Hypothalamus (tissue), 51 donors: ENCODE measurements at regions not wholly inside any gene's neighbourhood (a gene's known extent, or its start where the extent isn't known, plus 50 kb on each side); places are given as distances from the start of the nearest gene placed in this dataset.
"Not testable (repeated sequence)": the region's sequence is repeated elsewhere in the genome, so short reads cannot be mapped to it uniquely, and the experiment has no call there.

Experiments used
- DNase-seq, 51 donors: peaks; one replicate each; lab custom pipeline; 2025; lab: John Stamatoyannopoulos, UW

DNA sequence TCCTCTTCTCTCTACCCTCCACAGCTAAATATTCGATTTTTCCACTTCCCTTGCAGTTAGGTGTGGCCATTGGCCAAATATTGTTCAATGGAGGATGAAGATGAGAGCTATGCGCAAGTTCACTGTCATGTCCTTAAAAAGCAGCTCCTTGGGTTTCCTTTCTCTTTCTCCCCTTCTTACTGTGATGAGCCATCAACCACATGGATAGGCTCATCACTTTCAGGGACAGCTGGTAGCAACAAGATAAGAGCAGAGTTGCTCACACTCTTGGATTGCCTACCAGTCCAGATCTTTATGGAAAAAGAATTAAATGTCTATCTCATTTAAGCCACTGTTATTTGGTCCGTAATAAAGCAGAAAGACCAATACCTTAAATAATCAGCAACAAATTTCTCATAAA lies 377.0 kb downstream of the DDX10 start:
- no peak for DNase-seq

DNA sequence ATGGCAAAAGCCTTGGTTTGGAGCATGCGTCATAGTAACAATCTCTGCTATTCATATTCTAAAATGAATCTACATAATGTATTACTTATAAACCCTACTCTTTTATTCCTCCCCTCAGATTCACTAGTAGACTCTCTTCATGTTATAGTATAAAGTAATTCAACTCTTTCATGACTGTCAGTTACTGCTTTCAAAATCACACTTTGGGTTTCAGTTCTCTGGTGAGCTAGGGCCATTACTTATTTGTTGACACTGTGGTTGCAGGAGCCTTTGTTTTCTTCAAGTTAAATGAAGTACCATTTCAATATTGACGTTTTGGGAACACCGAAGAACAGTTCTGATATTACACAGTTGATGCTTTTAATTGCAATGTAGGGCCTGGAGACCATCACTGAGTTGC lies 378.4 kb downstream of the DDX10 start:
- no peak for DNase-seq

- no peak for DNase-seq
These were observed 375.6 kb upstream of the C11orf87 start for GRCh38 chr11:109046284-109046992.

GRCh38 chr11:109048098-109048497 lies 373.9 kb upstream of the C11orf87 start:
- no peak for DNase-seq

- DNase-seq: no peak
These were observed 370.8 kb upstream of the C11orf87 start for GRCh38 chr11:109051200-109051599.

DNA sequence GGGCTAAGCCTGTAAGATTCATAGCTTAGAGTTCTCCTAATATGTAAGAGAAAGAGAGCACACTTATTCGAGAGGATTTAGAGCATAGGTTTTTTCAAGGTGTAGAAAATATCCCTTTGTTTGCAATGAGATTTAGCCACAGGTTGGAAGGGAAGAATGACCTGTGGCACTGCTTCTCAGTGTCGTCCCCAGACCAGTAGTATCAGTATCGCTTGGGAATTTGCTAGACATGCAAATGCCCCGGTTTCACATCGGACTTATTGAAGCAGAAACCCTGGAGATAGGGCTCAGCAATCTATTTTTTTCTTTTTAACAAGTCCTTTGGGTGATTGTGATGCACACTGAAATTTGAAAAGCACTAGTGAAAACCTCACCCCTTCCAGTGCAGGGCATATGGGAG lies 362.6 kb upstream of the C11orf87 start:
- DNase-seq: no peak

- no peak for DNase-seq
These were observed 360.6 kb upstream of the C11orf87 start for GRCh38 chr11:109061394-109061793.

GRCh38 chr11:109062445-109062844 lies 359.5 kb upstream of the C11orf87 start:
- DNase-seq: no peak

GRCh38 chr11:109062871-109063270 lies 359.1 kb upstream of the C11orf87 start:
- DNase-seq: no peak

- DNase-seq: not testable (repeated sequence)
These were observed 357.2 kb upstream of the C11orf87 start for GRCh38 chr11:109064618-109065311.

- no peak for DNase-seq
These were observed 350.7 kb upstream of the C11orf87 start for GRCh38 chr11:109071262-109071661.

GRCh38 chr11:109071712-109072524 lies 350.1 kb upstream of the C11orf87 start:
- no peak for DNase-seq

DNA sequence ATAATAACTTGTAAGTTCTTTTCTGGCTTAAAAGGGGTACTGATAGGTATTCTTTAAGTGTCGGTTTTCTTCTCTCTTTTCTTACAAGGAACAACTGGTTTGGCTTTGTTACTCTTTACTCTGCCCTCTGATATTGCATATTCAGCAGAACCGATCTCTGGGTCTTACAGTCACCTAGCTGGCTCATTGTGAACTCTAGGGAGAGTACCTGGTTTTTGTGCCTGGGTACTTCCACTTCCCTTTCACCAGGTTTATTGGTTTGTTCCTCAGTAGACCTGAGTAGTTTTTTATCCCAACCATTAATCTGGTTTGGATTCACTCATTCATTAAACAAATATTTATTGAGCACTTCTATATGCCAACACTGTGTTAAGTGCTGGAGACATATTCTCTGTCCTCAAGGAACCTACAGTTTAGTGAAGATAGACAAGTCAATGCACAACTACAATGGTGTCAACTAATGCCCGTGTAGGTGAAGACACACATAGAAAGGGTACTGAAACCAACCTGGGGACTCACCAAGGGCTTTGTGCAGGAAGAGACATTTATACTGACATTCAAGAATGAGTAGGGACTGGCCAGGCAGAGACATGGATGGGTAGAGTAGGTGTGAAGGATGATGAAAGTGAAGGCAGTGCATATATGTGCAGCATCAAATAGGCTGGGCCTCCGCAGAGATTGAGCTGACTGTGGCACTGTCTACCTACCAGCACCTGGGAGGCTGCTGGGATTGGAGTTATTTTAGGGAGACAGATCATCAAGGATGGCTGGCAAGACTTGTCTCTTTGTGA lies 348.8 kb upstream of the C11orf87 start:
- DNase-seq: no peak

GRCh38 chr11:109075976-109076375 lies 346.0 kb upstream of the C11orf87 start:
- no peak for DNase-seq

GRCh38 chr11:109076870-109077269 lies 345.1 kb upstream of the C11orf87 start:
- no peak for DNase-seq

GRCh38 chr11:109077291-109077920 lies 344.6 kb upstream of the C11orf87 start:
- no peak for DNase-seq

GRCh38 chr11:109085708-109086373 lies 336.1 kb upstream of the C11orf87 start:
- DNase-seq: no peak

GRCh38 chr11:109086931-109087330 lies 335.1 kb upstream of the C11orf87 start:
- no peak for DNase-seq

GRCh38 chr11:109088086-109088485 lies 333.9 kb upstream of the C11orf87 start:
- DNase-seq: no peak

GRCh38 chr11:109089144-109089543 lies 332.8 kb upstream of the C11orf87 start:
- DNase-seq: no peak
